Progenitor cell of endocrine pancreas (in vitro differentiated cells): ENCODE measurements at regions not wholly inside any gene's neighbourhood (a gene's known extent, or its start where the extent isn't known, plus 50 kb on each side); places are given as distances from the start of the nearest gene placed in this dataset.

Experiments used
- DNase-seq: peaks from one replicate; pipeline ENCODE4 v3.0.0; 2021; ENCODE audit warnings: low spot score; ENCODE audit not compliant: unreplicated experiment
- H3K27ac Mint-ChIP-seq: 2 replicates; pipeline ENCODE4 v1.8.0; 2021; ENCODE audit warnings: mild to moderate bottlenecking, moderate library complexity, mixed read lengths
- H3K27me3 Mint-ChIP-seq: 2 replicates; pipeline ENCODE4 v1.8.0; 2021; ENCODE audit warnings: mixed read lengths
- H3K36me3 Mint-ChIP-seq: 2 replicates; pipeline ENCODE4 v1.8.0; 2022; ENCODE audit warnings: mixed read lengths; ENCODE audit not compliant: insufficient read depth
- H3K4me1 Mint-ChIP-seq: 2 replicates; pipeline ENCODE4 v1.8.0; 2021; ENCODE audit warnings: low read depth, mixed read lengths
- H3K4me3 Mint-ChIP-seq: 2 replicates; pipeline ENCODE4 v1.8.0; 2021; ENCODE audit warnings: low read depth, mild to moderate bottlenecking, moderate library complexity, mixed read lengths
- H3K9me3 Mint-ChIP-seq: 2 replicates; pipeline ENCODE4 v1.8.0; 2021; ENCODE audit warnings: low read depth, mixed read lengths
- TF ChIP-seq, protein P1 (sequence below): fragments of 200-600 bp; sonication (generic); IDR thresholded peaks from one replicate; pipeline ENCODE4 v1.5.0; 2021; ENCODE audit warnings: antibody characterized with exemption, mild to moderate bottlenecking; ENCODE audit not compliant: unreplicated experiment

- H3K27ac Mint-ChIP-seq, result no peak overlapping the region
- TF ChIP-seq, protein P1, sequence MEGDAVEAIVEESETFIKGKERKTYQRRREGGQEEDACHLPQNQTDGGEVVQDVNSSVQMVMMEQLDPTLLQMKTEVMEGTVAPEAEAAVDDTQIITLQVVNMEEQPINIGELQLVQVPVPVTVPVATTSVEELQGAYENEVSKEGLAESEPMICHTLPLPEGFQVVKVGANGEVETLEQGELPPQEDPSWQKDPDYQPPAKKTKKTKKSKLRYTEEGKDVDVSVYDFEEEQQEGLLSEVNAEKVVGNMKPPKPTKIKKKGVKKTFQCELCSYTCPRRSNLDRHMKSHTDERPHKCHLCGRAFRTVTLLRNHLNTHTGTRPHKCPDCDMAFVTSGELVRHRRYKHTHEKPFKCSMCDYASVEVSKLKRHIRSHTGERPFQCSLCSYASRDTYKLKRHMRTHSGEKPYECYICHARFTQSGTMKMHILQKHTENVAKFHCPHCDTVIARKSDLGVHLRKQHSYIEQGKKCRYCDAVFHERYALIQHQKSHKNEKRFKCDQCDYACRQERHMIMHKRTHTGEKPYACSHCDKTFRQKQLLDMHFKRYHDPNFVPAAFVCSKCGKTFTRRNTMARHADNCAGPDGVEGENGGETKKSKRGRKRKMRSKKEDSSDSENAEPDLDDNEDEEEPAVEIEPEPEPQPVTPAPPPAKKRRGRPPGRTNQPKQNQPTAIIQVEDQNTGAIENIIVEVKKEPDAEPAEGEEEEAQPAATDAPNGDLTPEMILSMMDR, result no peak
- H3K27me3 Mint-ChIP-seq, result no peaks in the 10 kb centered on the region
- no peak for DNase-seq
- no peaks in the 10 kb centered on the region for H3K9me3 Mint-ChIP-seq
- H3K4me3 Mint-ChIP-seq, result no peak overlapping the region
- peaks cover 18% of the 10 kb centered on the region for H3K36me3 Mint-ChIP-seq
- peaks cover 12% of the 10 kb centered on the region for H3K4me1 Mint-ChIP-seq
Measured at GRCh38 chr1:223000632-223001031, 142.4 kb downstream of the TLR5 start.

- Mint-ChIP-seq H3K36me3 (peaks cover 18% of the 10 kb centered on the region), H3K27ac (no peak overlapping the region), H3K9me3 (no peaks in the 10 kb centered on the region), H3K27me3 (no peaks in the 10 kb centered on the region), H3K4me3 (no peak overlapping the region), H3K4me1 (peaks cover 6% of the 10 kb centered on the region)
- TF ChIP-seq, protein P1, result no peak
- DNase-seq, result no peak
Measured at GRCh38 chr1:223001653-223002634, 141.1 kb downstream of the TLR5 start.

DNA sequence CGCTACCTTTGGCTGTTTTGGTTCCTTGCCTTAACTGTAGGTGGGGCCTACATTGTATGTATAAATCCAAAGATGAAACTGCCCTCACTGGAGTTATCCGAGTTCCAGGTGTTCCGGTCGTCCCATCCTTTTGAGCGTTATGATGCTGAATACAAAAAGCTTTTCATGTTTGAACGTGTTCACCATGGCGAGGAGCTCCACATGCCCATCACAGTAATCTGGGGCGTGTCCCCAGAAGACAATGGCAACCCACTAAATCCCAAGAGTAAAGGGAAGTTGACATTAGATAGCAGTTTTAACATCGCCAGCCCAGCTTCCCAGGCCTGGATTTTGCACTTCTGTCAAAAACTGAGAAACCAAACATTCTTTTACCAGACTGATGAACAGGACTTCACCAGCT is 139.5 kb downstream of the TLR5 start:
- Mint-ChIP-seq H3K27me3 (no peaks in the 10 kb centered on the region), H3K27ac (no peak overlapping the region), H3K4me3 (no peak overlapping the region)

GRCh38 chr1:223006371-223006770 is 136.7 kb downstream of the TLR5 start:
- H3K27me3 Mint-ChIP-seq, result peaks cover 13% of the 10 kb centered on the region
- peaks cover 14% of the 10 kb centered on the region for H3K4me1 Mint-ChIP-seq

More for the DNA sequence above, 139.5 kb downstream of the TLR5 start:
- TF ChIP-seq, protein P1, result no peak
- no peak for DNase-seq
- H3K4me1 Mint-ChIP-seq, result peaks cover 12% of the 10 kb centered on the region
- no peaks in the 10 kb centered on the region for H3K9me3 Mint-ChIP-seq
- peaks cover 18% of the 10 kb centered on the region for H3K36me3 Mint-ChIP-seq

DNA sequence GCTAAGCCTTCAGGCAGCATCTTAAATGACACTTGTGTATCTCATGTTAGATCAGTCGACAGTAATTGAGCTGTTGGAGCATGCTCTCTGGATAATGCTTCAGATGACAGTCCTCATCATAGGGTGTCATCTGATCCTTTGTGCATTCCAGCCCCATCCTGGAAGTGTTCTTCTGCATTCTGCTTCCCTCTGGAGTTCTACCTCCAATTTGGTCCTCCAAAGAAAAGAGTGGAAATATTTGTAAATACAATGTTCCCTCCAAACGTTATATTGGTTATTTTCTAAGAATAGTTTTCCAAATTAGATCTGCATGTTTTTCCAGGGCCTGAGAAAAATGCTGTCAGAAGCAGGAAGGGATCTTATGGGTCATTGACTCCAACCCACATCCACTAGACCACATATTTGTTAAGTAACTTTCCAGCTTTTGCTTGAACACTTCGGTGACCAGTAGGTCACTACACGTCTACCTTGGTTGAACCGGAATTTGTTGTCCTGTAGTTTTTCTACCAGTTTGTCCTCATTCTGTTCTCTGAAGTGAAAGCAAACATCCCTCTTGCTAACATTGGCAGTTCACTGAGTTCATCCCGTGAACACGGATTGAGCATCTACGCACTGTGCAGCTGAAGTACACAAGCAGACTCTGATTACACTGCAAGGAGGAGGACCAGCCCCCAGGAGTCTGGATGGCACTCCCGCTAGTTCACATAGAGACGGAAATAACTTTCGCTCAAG is 136.0 kb downstream of the TLR5 start:
- no peaks in the 10 kb centered on the region for H3K9me3 Mint-ChIP-seq
- no peak overlapping the region for H3K27ac Mint-ChIP-seq
- H3K4me3 Mint-ChIP-seq, result no peak overlapping the region
- peaks cover 16% of the 10 kb centered on the region for H3K36me3 Mint-ChIP-seq
- no peak for DNase-seq
- TF ChIP-seq, protein P1, result no peak
- H3K27me3 Mint-ChIP-seq, result peaks cover 14% of the 10 kb centered on the region
- peaks cover 15% of the 10 kb centered on the region for H3K4me1 Mint-ChIP-seq

More at GRCh38 chr1:223006371-223006770, 136.7 kb downstream of the TLR5 start:
- H3K4me3 Mint-ChIP-seq, result no peak overlapping the region
- H3K27ac Mint-ChIP-seq, result no peak overlapping the region
- no peaks in the 10 kb centered on the region for H3K9me3 Mint-ChIP-seq
- TF ChIP-seq, protein P1, result no peak
- no peak for DNase-seq
- peaks cover 18% of the 10 kb centered on the region for H3K36me3 Mint-ChIP-seq
